Amygdala (tissue), 56 donors: ENCODE measurements at regions not wholly inside any gene's neighbourhood (a gene's known extent, or its start where the extent isn't known, plus 50 kb on each side); places are given as distances from the start of the nearest gene placed in this dataset.

Source experiments
- DNase-seq, 56 donors: peaks; one replicate each; lab custom pipeline; 2025; lab: John Stamatoyannopoulos, UW

DNA sequence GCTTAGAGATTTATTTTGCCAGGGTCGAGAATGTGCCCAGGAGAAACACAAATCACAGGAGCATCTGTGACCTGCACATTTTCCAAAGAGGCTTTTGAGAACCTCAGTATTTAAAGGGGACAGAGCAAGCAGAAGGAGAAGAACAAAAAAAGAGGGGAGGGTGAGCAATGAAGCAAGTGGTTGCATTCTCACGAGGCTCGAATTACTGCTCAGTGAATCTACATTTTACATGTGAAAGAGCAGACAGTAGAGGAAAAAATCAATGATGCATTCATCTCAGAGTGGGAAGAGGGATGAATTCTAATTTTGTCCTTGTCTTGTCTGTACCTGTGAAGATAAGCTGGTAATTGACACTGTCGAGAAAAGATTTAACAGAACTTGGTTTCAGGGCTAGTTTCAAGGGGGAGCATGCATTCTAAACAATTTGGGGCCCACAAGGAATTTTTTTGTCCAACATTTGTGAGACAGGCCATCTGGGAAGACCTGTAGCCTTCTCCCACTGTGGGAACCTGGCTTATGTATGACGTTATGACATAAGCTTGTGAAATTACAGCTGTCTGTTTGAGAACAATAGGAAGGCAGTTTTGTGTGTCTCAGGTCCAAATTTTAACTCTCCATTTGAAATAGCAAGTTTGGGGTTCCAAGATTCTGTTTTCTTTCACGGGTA lies 855.1 kb downstream of the SLITRK5 start:
- DNase-seq = no peak

DNA sequence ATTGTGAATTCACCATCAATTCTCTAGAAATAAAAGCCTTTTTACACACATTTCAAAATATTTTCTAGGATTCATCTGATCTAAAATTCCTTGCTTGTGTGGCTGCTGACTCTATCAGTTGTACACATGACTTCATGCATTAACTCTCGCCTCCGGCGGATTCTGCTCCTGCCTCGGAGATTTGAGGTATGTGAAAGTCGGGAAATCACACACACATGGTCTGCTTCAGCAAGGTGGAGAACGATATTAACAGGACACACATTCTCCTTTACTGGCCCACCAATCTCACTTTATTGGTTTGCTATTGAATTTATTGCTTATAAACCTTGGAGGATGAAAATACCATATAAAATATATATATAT lies 855.7 kb downstream of the SLITRK5 start:
- DNase-seq = no peak

DNA sequence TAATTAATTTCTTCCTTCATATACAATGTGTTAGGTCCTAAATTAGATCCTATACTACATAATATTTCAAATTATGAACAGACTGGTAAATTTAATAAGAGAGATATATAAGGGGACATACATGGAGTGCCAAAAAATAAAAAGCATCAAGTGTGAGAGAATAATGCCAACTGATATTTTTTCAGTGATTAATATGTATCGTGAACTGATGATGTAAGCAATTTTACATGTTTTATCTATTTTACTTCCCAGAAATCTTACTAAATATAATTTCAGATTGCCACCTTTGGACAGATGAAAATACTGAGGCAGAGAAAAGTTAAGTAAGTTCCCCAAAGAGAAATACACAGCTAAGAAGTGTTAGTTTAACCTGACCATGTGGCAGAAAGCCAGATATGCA lies 870.8 kb downstream of the SLITRK5 start:
- DNase-seq = no peak

DNA sequence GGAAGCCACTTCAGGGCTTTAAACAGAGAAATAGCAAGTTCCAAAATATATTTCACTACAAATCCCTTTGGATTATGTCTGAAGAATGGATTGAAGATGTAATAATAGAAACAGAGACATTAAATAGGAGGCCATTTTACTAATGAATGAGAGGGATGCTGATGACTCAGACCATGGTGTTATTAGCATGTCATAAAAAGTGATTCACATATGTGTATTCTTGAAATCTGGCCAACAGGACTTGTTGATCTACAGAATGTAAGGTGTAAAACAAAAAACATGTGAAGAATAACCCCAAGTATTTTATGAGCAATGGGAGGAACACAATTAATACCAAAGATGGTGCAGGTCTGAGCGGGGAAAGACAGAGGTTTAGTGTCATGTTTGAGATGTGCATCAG lies 873.7 kb downstream of the SLITRK5 start:
- no peak for DNase-seq

DNA sequence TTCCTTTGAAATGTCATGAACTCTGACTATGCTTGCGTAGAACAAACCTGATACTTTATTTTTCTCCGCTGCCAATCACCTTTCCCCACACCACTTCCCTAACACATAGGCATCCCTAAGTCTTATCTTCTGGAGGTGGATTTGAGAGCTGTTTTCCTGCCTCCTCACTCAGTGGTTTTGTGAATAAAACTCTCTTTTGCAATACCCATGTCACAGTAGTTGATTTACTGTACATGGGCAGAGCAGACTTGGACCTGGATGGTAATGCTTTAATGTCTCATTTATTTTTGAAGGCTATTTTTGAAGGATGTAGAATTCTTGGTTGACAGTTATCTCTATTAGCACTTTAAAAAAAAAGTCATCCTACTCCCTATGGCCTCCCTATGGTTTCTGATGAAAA lies 881.8 kb downstream of the SLITRK5 start:
- DNase-seq = no peak

DNA sequence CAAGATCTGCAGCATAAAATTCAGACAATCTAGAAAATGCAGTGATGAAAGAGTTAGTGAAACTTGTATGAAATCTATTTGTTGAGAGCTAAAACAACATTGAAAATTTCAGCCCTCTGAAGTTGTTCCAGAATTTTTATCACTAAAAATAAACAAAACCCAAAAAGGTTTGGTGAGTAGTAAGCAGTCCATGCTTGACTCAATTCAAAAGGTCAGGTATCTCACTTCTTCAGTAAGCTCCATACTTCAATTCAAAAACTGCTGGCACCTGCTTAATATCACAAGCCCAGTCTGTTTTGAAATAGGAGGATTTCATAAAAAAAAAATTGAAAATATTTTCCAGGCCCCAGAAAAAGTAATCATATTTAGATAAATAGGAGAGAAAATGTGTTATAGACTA lies 894.4 kb downstream of the SLITRK5 start:
- DNase-seq = no peak

DNA sequence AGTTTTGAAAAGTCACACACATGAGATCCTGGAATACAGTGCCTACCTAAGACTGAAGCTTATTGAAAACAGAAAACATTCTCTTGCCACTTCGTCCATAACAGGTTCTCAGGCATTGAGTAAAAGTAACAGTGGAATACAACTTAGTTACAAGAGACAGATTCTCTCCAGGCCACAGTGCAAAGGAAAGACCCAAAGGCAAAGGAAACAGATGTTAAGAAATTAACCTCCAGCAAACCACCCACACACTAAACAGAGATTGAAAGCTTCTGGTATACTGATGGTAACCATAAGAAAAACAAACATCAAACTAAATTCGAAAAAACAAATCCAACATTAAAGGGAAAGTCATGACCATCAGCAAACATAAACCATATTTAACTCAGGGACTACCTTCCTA lies 914.7 kb downstream of the SLITRK5 start:
- no peak for DNase-seq

DNA sequence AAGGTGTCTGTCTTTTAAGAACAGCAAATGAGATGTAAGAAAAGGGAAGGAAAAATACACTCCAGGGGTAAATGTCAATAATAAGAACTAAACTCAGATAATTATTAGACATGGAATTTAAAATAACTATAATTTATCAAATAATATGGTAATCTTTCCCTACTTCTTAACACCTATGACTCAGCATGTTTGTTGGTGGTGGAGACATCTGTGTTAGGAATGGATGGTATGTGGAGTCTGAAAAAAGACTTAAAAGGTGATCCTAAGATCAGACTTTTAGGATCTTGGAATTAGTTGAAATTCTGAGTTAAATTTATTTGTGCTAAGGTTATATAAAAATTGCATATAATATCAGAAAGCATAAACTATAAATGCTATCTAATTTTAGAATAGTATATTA lies 915.1 kb downstream of the SLITRK5 start:
- DNase-seq = no peak

DNA sequence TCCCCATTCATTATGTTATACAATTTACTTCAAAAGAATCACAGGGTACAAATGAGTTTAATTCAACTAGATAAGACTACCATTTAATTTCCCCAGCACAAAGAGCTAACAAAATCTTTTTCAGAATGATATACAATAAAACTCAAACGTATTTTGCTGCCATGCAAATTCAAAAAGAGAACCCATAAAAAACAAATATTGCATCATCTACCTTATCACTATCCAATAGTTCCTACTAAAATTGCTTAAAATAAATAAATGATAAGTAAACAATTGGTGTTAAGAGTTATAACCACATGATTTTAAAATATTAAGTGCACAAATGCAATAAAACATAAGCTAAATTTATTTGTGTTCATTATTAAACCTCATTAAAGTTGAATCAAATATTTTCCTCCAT lies 919.4 kb downstream of the SLITRK5 start:
- no peak for DNase-seq

DNA sequence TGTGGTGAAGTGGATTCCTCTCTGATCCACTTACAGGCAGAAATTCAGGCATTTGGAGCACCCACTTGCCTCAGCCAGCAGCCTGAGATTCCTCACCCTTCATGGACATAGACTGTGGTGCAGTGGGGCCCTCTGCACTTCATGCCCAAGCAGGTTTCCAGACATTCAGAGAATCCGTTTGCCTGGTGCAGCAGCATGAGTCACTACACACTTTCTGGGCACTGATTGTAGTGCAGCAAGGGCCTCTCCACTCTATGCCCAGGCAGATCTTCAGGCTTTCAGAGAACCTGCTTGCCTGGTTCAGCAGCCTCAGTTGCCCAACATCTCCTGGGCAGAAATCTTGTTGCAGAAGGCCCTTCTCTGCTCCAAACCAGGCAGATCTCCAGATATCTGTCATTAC lies 920.9 kb downstream of the SLITRK5 start:
- DNase-seq = no peak

DNA sequence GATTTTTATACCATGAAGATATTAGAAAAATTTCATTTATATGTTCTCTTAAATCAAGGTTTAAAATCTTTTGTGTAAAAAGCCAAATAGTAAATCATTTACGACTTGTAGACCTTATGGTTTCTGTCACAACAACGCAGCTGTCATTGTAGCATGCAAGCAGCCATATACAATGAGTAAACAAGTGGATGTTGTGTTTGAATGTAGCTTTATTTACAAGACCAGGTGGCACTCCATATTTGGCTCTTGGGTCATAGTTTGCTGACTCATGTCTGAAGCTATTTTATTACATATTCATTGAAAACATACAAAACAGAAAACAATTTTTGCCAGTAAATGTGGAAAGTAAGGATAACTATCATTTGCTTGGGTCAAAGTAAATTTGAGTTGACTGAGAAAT lies 930.8 kb downstream of the SLITRK5 start:
- no peak for DNase-seq

DNA sequence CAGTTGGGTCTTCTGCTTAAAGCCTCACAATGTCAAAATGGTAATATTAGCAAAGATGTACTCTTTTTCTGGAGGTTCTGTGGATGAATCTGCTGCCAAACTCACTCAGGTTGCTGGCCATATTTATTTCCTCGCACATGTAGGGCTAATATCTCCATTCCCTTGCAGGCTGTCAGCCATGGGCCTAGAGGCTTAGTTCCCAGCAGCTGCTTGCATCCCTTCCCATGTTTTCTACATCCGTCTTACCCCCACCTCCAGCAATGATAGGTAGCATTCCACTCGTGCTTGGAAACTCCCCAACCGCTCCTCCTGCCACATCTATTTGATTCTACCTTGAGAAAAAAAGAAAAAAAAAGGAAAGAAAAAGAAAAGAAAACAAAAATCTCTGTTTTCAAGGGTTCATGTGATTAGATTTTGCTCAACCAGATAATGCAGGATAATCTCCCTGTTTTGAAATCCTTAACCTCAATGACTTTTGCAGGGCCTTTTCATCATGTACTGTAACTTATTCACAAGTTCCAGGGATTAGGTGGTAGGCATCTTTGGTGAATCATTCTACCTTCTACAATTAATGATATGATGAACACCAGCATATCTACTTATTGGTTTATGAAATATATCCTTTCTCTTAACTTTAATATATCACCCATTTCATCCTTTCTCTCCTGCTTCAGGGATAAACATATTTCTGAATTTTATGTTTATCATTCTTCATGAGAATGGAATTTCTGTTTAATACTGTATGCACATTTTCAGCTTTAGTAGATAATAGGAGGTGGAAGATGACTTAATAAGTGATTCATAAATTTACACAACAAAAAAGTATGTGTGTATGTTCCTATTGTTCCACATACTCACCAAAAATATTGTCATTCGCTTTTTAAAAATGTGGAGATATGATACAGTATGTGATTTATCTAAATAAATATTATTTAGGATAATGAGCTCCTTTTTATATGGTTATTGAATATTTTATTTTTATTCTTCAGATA lies 931.9 kb downstream of the SLITRK5 start:
- no peak for DNase-seq

DNA sequence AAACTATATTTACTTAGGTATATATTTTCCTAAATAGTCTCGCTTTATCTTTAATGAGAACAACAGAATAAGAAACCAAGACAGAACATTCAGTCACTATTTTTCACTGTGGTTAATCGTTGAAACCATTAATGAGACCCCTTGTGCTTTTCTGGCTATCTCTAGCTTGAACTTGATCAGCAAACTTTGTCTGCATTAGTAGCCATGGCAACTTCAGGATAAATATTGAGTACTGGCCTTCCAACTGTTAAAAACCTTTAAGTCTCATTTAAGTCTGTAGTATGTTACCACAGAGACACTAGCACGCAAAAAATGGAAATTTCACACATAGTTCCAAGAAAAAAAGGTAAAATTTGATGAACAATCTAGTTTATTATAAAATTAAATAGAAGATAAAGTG lies 946.0 kb downstream of the SLITRK5 start:
- no peak for DNase-seq

DNA sequence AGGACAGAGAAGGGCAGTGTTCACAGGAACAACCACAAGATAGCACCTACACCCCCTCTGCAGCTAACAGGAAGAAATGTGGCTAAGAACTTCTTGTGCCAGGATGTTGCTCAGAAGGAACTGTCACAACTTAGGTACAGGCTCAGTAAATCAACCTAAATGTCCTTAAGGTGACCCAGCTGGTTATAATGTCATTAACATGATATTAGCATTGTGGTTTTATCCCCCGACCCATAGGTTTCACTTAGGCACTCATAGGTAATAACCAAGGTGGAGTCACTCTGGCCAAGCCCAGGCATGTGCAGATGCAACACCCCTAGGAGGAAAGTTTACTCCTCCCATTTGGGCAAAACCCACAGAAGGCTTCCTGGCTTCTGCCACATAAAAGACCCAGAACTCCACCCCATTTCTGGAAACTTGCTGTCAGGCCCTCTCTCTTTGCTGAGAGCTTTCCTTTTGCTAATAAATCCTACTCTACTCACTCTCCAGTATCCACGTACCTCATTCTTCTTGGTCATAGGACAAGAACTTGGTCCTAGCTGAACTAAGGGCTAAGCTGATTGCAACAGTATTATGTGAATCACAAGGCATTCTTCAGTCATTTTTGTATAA lies 951.3 kb downstream of the SLITRK5 start:
- DNase-seq = no peak

DNA sequence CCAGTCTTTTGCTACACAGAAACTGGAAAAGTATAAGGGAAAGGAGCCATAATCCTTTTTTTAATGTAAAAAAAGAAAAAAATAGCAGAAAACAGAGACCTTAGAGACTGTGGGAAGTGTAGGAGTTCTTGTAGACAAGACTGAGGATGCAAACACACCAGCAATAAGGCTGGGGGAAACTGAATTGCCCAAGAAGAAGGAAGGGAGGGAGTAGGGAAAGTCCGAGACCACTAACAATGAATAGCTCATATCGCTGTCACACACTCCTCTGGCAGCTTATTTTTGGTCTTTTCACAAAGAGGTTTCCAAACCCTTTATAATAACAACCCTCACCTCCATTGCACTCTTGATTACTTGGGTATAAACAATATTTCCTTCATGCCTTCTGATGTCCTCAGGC lies 952.0 kb downstream of the SLITRK5 start:
- no peak for DNase-seq

DNA sequence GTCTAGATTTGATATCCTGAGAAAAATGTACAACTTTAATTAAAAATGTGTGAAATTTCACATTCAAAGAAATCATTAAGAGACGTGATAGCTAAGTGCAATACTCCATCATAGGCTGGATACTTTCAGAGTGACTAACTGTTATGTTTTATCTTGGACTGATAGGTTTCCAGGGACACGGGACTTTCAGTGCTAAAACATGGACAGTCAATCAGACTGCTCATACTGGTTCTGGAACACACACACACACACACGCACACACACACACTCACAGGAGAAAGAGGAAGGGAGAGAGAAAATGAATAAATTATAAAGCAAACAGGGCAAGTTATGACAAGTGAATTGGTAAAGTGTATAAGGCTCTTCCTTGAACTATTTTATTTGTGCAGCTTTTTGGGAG lies 955.9 kb downstream of the SLITRK5 start:
- DNase-seq = no peak

DNA sequence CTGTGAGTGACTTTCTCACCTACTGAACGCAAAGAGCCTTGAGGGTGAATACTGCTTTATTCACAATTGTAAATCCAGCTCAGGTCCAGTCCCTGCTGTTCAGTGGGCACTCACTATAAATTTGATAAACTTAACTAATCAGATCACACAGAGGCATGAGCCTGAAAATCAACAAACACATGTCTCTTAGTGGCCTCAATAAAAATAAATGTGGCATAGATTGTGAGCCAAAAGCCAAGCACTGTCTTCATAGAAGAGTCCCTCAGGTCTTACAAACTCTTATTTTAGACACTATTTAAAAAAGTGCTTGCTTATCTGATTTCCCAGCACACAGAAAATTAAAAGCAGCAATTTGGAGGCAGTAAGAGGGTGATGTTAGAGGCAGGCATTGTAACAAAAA lies 957.7 kb downstream of the SLITRK5 start:
- DNase-seq = no peak

DNA sequence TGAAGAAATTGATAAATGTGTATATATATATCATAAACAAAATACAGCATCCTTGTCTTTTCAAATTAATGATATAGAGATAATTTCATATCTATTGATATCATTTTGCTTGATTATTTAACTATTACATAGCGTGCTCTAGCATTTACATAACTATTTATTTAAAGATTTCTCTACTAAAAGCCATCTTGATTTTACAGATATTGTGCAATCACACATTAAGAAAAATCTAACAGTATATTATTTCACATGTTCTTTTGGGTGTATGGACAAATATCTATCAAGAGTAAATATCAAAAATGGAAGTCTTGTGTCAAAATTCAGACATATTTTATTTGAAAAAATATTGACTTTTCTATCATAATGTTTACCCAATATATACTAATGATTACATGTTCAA lies 966.8 kb downstream of the SLITRK5 start:
- DNase-seq = no peak

DNA sequence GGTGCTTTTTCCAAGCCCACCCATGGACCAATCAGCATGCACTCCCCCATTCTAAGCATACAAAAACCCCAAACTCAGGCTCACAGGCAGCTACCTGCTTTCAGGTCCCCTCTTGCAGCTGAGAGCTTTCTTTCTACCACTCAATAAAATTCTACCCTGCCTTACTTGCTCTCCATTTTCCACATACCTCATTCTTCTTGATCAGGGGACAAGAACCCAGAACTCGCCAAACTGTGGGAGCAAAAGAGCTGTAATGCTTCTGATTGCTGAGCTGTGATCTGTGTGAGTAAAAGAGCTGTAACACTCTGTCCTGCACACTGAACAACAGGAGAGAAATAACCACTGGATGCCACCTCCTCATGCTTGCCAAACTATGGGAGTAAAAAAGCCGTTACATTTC lies 972.1 kb downstream of the SLITRK5 start:
- DNase-seq = no peak

DNA sequence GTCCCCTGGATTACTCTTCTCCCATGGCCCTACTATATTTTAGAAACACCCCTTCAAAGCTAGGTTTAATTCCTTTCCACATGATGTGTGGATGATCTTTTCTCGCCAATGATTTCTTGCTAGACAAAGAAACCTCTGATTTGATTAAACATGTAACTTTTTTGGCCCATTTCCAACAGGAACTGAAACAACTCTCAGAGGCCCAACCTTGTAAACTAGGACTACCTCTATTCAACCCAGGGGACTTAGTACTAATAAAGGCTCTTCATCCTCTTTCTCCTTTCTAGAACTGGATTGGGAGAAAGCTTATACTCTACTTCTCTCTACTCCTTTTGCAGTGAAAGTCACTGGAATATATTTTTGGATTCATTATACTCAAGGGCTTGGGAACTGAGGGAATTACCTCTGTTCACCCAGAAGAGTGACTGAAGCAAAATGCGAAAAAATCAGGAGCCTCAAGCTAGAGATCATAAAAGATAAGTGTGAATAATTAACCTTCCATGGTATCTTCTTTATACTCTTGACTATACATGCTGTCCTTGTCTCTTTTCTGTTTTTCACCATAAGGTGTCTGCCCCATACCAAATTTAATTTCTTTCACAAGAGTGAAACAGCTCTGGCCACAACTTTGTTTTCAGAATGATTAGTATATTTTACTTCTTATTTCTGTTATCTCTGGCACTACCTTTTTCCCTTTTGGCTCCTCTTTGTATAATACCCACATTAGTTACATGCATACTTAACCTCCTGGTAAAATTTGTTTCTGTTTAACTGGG lies 977.6 kb downstream of the SLITRK5 start:
- no peak for DNase-seq

DNA sequence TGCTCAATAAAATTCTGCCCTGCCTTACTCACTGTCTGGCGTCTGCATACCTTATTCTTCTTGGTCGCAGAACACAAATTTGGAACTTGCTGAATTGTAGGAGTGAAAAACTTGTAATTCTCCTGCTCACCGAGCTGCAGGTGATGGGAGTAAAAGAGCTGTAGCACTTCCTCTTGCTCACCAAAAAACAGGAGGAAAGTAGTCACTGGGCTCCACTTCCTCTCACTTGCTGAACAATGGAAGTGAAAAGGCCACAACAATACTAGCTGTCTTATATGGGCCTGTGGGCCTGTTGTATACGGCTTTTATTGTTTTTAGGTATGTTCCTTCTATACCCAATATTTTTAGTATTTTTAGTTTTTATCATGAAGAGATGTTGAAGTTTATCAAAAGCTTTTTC lies 978.7 kb downstream of the SLITRK5 start:
- no peak for DNase-seq
